Esophagus squamous epithelium (tissue), 5 donors: ENCODE measurements at regions not wholly inside any gene's neighbourhood (a gene's known extent, or its start where the extent isn't known, plus 50 kb on each side); places are given as distances from the start of the nearest gene placed in this dataset.

Source experiments
- DNase-seq: peaks from one replicate; lab custom pipeline; 2025; lab: John Stamatoyannopoulos, UW
- H3K27ac ChIP-seq, 4 donors: fragments of 200-600 bp; sonication (generic); one replicate each; pipeline ENCODE4 v1.5.1; 2016 to 2019; ENCODE audit warnings: mild to moderate bottlenecking in 1 of 4
- H3K27me3 ChIP-seq, 4 donors: fragments of 200-600 bp; sonication (generic); 1 replicate in 3 of 4; 2 replicates in 1 of 4; pipeline versions ENCODE4 v1.5.1 to v1.6.0; 2017 to 2021; ENCODE audit warnings: antibody characterized with exemption in 1 of 4
- H3K36me3 ChIP-seq, 3 donors: fragments of 200-600 bp; sonication (generic); one replicate each; pipeline ENCODE4 v1.5.1; 2016 to 2019
- H3K4me1 ChIP-seq, 3 donors: fragments of 200-600 bp; sonication (generic); one replicate each; pipeline ENCODE4 v1.5.1; 2017 to 2019
- H3K4me3 ChIP-seq, 4 donors: fragments of 200-600 bp; sonication (generic); 1 replicate in 3 of 4; 2 replicates in 1 of 4; pipeline ENCODE4 v1.5.1; 2016 to 2019; ENCODE audit warnings: mild to moderate bottlenecking in 2 of 4, moderate library complexity in 1 of 4
- H3K9me3 ChIP-seq, 3 donors: fragments of 200-600 bp; sonication (generic); one replicate each; pipeline ENCODE4 v1.5.1; 2016 to 2019
- CTCF ChIP-seq, 6 experiments: fragments of 450-650 bp in 4 of 6; fragments of 200-600 bp in 2 of 6; sonication (generic) in 2 of 6; IDR thresholded peaks; one replicate each; pipeline ENCODE4 v1.5.1; 2016 to 2019; ENCODE audit warnings: antibody characterized with exemption in 6 of 6, mild to moderate bottlenecking in 4 of 6, moderate library complexity in 4 of 6
- POLR2A ChIP-seq, 4 donors: fragments of 450-650 bp; IDR thresholded peaks; one replicate each; pipeline ENCODE4 v1.6.1; 2017; ENCODE audit warnings: antibody characterized with exemption in 4 of 4, mild to moderate bottlenecking in 4 of 4, moderate library complexity in 3 of 4
- WGBS, 2 donors: methylation state at CpG; one replicate each; pipeline ENCODE4 v1.1.5; 2018; 5-methylcytosine and 5-hydroxymethylcytosine counted together
- intact Hi-C: fragments of 100-400 bp; cut with DNase I; formaldehyde crosslinking; loops from one replicate; pipeline ENCODE4 v1.15.0; 2022
- donor health status: DM: yes; HTN: yes; CAD: no.

GRCh38 chr14:53391631-53392285 lies 238.6 kb upstream of the DDHD1 start:
- no peak overlapping the region for H3K27ac ChIP-seq
- 39 to 42% methylated on average over 4 of the region's 4 CpGs for WGBS, 2 donors
- DNase-seq = no peak
- H3K9me3 ChIP-seq = peaks cover 0 to 12% (median 12%) of the 10 kb centered on the region in 3 donors
- TF ChIP-seq POLR2A (IDR thresholded peaks at IDR 0.05) (no peak), CTCF (IDR thresholded peaks at IDR 0.05) (no peak)
- no peaks in the 10 kb centered on the region for H3K27me3 ChIP-seq
- no peaks in the 10 kb centered on the region for H3K36me3 ChIP-seq
- intact Hi-C loops = no loop called here
- peaks cover 3 to 25% (median 4%) of the 10 kb centered on the region in 3 donors for H3K4me1 ChIP-seq
- H3K4me3 ChIP-seq = no peak overlapping the region

- 49 to 76% methylated on average over 2 of the region's 2 CpGs for WGBS, 2 donors
- no peak overlapping the region for H3K27ac ChIP-seq
- TF ChIP-seq CTCF (IDR thresholded peaks at IDR 0.05) = no peak
- peaks cover 3 to 25% (median 4%) of the 10 kb centered on the region in 3 donors for H3K4me1 ChIP-seq
- H3K36me3 ChIP-seq = no peaks in the 10 kb centered on the region
- DNase-seq = no peak
- H3K9me3 ChIP-seq = peaks cover 0 to 12% (median 12%) of the 10 kb centered on the region in 3 donors
- no peaks in the 10 kb centered on the region for H3K27me3 ChIP-seq
- intact Hi-C loops = no loop called here
- no peak overlapping the region for H3K4me3 ChIP-seq
These were observed 238.0 kb upstream of the DDHD1 start for GRCh38 chr14:53391156-53391555.

GRCh38 chr14:53390008-53390407 lies 236.9 kb upstream of the DDHD1 start:
- Histone ChIP-seq H3K36me3 (no peaks in the 10 kb centered on the region), H3K4me3 (no peak overlapping the region), H3K9me3 (peaks cover 0 to 7% (median 6%) of the 10 kb centered on the region in 3 donors), H3K4me1 (peaks cover 3 to 25% (median 4%) of the 10 kb centered on the region in 3 donors), H3K27ac (no peak overlapping the region), H3K27me3 (no peaks in the 10 kb centered on the region)
- TF ChIP-seq POLR2A (IDR thresholded peaks at IDR 0.05) (no peak), CTCF (IDR thresholded peaks at IDR 0.05) (no peak)
- WGBS, 2 donors = 45 to 70% methylated on average over 7 of the region's 7 CpGs
- intact Hi-C loops = no loop called here
- no peak for DNase-seq

GRCh38 chr14:53389202-53389601 lies 236.1 kb upstream of the DDHD1 start:
- Histone ChIP-seq H3K4me3 (no peak overlapping the region), H3K4me1 (peaks cover 3 to 25% (median 4%) of the 10 kb centered on the region in 3 donors), H3K27me3 (no peaks in the 10 kb centered on the region), H3K36me3 (no peaks in the 10 kb centered on the region), H3K27ac (no peak overlapping the region), H3K9me3 (no peaks in the 10 kb centered on the region)
- intact Hi-C loops = no loop called here
- TF ChIP-seq CTCF (IDR thresholded peaks at IDR 0.05) = no peak
- no peak for TF ChIP-seq POLR2A (IDR thresholded peaks at IDR 0.05)
- 29 to 60% methylated on average over 1 of the region's 1 CpG for WGBS, 2 donors
- no peak for DNase-seq

GRCh38 chr14:53386362-53386761 lies 233.2 kb upstream of the DDHD1 start:
- Histone ChIP-seq H3K4me3 (no peak overlapping the region), H3K27me3 (no peaks in the 10 kb centered on the region), H3K27ac (no peak overlapping the region), H3K4me1 (peaks cover 0 to 21% (median 4%) of the 10 kb centered on the region in 3 donors), H3K9me3 (no peaks in the 10 kb centered on the region), H3K36me3 (no peaks in the 10 kb centered on the region)
- no peak for DNase-seq
- intact Hi-C loops = no loop called here
- TF ChIP-seq CTCF (IDR thresholded peaks at IDR 0.05) (no peak), POLR2A (IDR thresholded peaks at IDR 0.05) (no peak)
- 84 to 90% methylated on average over 4 of the region's 4 CpGs for WGBS, 2 donors
